ENCODE measurements at regions not wholly inside any gene's neighbourhood (a gene's known extent, or its start where the extent isn't known, plus 50 kb on each side); places are given as distances from the start of the nearest gene placed in this dataset.

DNA sequence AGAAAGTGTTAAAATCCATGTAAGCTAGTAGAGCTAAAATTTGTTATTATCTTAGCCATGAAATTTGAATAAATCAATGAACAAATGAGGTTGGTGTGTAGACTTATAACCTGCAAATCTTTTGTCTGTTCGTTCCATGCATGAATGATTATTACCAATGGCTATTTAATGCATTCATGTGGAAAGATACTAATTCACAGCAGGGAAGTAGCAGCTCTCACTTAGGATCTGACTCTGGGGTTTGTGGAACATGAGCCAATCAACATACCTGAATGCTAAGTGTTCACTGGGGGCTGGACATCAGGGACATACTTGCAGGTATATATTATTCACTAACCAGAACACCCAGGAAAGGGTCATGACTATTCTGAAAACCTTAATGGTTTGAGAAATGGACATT, 444.1 kb downstream of the STIM2 start:
- DNase-seq: no peak
- ATAC-seq: no peak
- no peaks in the 10 kb centered on the region for H3K4me1 ChIP-seq (ENCODE audit: low read depth)
- H3K36me3 ChIP-seq (ENCODE audit: low read depth): no peaks in the 10 kb centered on the region
- TF ChIP-seq, protein P1, sequence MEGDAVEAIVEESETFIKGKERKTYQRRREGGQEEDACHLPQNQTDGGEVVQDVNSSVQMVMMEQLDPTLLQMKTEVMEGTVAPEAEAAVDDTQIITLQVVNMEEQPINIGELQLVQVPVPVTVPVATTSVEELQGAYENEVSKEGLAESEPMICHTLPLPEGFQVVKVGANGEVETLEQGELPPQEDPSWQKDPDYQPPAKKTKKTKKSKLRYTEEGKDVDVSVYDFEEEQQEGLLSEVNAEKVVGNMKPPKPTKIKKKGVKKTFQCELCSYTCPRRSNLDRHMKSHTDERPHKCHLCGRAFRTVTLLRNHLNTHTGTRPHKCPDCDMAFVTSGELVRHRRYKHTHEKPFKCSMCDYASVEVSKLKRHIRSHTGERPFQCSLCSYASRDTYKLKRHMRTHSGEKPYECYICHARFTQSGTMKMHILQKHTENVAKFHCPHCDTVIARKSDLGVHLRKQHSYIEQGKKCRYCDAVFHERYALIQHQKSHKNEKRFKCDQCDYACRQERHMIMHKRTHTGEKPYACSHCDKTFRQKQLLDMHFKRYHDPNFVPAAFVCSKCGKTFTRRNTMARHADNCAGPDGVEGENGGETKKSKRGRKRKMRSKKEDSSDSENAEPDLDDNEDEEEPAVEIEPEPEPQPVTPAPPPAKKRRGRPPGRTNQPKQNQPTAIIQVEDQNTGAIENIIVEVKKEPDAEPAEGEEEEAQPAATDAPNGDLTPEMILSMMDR (IDR thresholded peaks at IDR 0.05): no peak
- intact Hi-C loops (cut with DNase I, micrococcal nuclease): no loop called here
- no peak overlapping the region for H3K4me3 ChIP-seq
- no peaks in the 10 kb centered on the region for H3K9me3 ChIP-seq

DNA sequence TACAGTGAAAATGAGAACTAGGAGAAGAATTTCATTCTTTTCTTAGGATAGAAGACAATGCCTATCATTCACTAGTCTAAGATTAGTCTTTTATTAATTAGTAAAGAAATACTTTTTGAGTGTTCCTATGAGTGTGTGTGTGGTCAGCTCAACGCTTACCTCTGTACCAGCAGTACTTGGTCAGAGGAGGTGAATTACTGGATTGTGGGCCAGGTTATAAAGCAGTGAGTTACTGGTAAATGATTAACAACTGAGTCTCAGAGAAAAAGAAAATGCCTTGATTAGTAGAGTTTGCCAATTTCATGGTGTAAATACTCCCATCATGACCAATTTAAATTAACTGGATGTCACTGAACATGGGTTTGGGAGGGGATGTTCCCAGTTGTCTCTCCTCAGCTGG, 444.6 kb downstream of the STIM2 start:
- Histone ChIP-seq H3K4me3 (no peak overlapping the region), H3K4me1 (ENCODE audit: low read depth) (no peaks in the 10 kb centered on the region), H3K9me3 (no peaks in the 10 kb centered on the region), H3K36me3 (ENCODE audit: low read depth) (no peaks in the 10 kb centered on the region)
- intact Hi-C loops (cut with DNase I, micrococcal nuclease): no loop called here
- TF ChIP-seq, protein P1 (IDR thresholded peaks at IDR 0.05): no peak
- DNase-seq: no peak
- ATAC-seq: peak; percentile 64

DNA sequence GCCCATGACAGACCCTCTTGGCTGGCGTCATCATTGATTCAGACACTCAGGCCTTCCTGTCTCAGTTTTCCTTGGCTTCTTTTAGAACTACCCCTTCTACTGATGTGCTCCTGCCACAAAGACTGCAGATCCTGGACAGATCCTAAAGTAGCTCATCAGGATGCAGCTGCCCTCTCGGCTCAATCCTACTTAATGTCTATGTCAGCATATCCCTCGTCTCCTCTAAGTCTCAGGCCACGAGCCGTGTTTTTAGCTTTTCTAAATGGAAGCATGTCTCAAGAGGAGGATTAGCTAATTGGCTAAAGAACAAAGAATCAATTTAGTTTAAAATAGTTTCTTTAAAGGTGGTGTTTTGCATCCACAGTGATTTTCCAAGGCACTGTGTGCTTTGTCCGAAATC, 447.7 kb downstream of the STIM2 start:
- TF ChIP-seq, protein P1 (IDR thresholded peaks at IDR 0.05): no peak
- no peaks in the 10 kb centered on the region for H3K9me3 ChIP-seq
- DNase-seq (no peak), ATAC-seq (no peak)
- no peak overlapping the region for H3K4me3 ChIP-seq
- intact Hi-C loops (cut with DNase I, micrococcal nuclease): no loop called here
- peaks cover 4% of the 10 kb centered on the region for H3K4me1 ChIP-seq (ENCODE audit: low read depth)
- no peaks in the 10 kb centered on the region for H3K36me3 ChIP-seq (ENCODE audit: low read depth)

DNA sequence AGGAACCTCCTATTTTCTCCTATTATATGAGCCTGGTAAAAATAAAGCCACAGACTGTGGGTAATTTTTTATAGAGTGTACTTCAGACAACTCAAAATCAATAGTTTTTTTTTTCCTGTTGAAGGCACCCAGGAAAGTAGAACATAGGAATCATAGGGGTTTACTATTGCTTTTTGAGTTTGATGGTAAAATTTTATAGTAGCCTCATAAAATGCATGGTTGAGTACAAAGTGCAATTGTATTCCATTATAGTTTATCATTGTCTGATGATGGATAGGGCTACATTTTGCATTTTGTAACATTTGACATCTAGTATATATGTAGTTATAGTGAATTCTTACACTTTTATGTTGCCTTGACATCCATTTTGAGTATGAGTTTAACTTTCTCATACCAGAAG, 455.0 kb downstream of the STIM2 start:
- Histone ChIP-seq H3K4me1 (ENCODE audit: low read depth) (peaks cover 26% of the 10 kb centered on the region), H3K4me3 (no peak overlapping the region), H3K9me3 (no peaks in the 10 kb centered on the region), H3K36me3 (ENCODE audit: low read depth) (no peaks in the 10 kb centered on the region)
- DNase-seq (no peak), ATAC-seq (peak; percentile 74)
- intact Hi-C loops (cut with DNase I, micrococcal nuclease): no loop called here
- TF ChIP-seq, protein P1 (IDR thresholded peaks at IDR 0.05): no peak

DNA sequence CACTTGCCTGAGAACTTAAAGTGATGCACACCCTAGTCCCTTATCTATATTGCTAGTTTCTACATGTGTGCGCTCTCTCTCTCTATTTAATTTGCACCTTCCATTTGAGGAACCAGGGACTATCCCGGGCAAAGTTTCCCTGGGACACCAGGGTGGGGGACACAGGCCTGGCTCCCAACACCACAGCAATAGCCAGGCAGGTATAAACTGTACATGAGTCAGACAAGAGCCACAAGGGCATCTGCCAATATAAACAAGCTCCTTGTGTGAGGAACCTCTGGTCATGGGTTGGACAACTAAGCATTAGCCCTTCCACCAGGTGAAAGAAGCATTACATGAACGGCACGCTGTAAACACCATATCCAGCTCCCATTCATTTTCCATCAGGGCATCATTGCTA, 455.5 kb downstream of the STIM2 start:
- DNase-seq: peak; percentile 69 to 73 (median 71)
- ATAC-seq: peak; percentile 95
- intact Hi-C loops (cut with DNase I, micrococcal nuclease): no loop called here
- TF ChIP-seq, protein P1 (IDR thresholded peaks at IDR 0.05): no peak
- Histone ChIP-seq H3K36me3 (ENCODE audit: low read depth) (no peaks in the 10 kb centered on the region), H3K4me3 (no peak overlapping the region), H3K4me1 (ENCODE audit: low read depth) (peaks cover 26% of the 10 kb centered on the region), H3K9me3 (no peaks in the 10 kb centered on the region)

DNA sequence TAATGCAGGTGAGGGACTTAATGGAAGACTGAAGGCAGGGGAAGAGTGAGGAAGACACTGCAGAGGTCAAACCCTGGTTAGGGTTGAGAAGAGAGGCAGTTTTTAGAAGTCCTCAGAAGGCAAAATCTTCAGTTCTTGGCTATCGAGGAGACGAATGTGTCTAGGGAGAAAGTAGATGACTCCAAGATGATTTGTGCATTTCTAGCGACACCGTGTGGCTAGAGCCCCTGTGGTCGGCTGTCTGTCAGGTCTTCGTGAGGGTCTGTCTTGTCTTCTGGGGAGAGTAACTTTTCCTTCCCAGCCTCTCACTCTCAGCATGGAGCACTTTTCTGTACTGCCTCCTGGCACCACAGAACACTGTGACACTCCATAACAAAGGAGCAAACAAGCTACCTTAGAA, 458.1 kb downstream of the STIM2 start:
- intact Hi-C loops (cut with DNase I, micrococcal nuclease): loop anchor here in 1 of 2 donors (2.0 kb wide), 1 partner anchor 142 kb away; no protein-coding TSS in a partner anchor
- no peak overlapping the region for H3K4me3 ChIP-seq
- peaks cover 18% of the 10 kb centered on the region for H3K4me1 ChIP-seq (ENCODE audit: low read depth)
- TF ChIP-seq, protein P1 (IDR thresholded peaks at IDR 0.05): no peak
- no peaks in the 10 kb centered on the region for H3K9me3 ChIP-seq
- no peaks in the 10 kb centered on the region for H3K36me3 ChIP-seq (ENCODE audit: low read depth)
- no peak for ATAC-seq
- peak in 2 of 3 donors; percentile 56 to 76 for DNase-seq

All from mucosa of descending colon (tissue), 3 donors.